ENCODE measurements at regions not wholly inside any gene's neighbourhood (a gene's known extent, or its start where the extent isn't known, plus 50 kb on each side); places are given as distances from the start of the nearest gene placed in this dataset.
A peak's percentile ranks its signal among the peaks of the same experiment; 100 is the strongest.

DNA sequence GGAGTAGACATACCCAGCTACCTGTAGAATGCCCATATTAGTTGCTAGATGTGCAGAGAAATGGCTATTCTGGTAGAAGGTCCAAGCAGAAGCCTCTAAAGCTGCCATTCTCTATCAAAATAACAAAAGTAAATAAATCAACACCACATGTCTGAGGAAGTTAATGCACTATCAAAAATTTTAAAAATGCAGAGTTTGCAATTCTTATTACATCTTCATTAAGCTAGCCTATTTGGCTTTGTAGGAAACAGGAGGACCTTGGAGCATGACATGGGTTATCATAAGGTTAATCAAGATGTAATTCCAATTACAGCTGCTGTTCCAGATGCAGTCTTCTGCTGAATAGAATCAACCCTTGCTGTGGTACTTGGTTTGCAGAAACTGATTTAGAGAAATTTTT, 188.4 kb downstream of the TBX18 start:
- Histone ChIP-seq H3K36me3 (ENCODE audit: control insufficient read depth in 2 of 2, insufficient read depth in 1 of 2, low read length in 2 of 2) (no peaks in the 10 kb centered on the region), H3K4me3 (ENCODE audit: low read depth, low read length) (no peak overlapping the region), H3K27ac (ENCODE audit: extremely low read depth, low read depth, low read length) (no peak overlapping the region), H3K4me1 (ENCODE audit: control insufficient read depth, insufficient read depth, low read length) (no peaks in the 10 kb centered on the region), H3K9me3 (ENCODE audit: control insufficient read depth, insufficient read depth, low read depth, low read length) (no peaks in the 10 kb centered on the region)
- ChIA-PET CTCF (interaction anchor here (1.0 kb wide), 1 partner anchor 147 kb away, joined by 3 read pairs; no protein-coding TSS in a partner anchor), POLR2A (no interaction called here)
- TF ChIP-seq, protein P1, sequence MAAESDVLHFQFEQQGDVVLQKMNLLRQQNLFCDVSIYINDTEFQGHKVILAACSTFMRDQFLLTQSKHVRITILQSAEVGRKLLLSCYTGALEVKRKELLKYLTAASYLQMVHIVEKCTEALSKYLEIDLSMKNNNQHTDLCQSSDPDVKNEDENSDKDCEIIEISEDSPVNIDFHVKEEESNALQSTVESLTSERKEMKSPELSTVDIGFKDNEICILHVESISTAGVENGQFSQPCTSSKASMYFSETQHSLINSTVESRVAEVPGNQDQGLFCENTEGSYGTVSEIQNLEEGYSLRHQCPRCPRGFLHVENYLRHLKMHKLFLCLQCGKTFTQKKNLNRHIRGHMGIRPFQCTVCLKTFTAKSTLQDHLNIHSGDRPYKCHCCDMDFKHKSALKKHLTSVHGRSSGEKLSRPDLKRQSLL (tag by site-specific recombination; IDR thresholded peaks at IDR 0.05) = no peak
- TF ChIP-seq ZNF629 (tag by site-specific recombination; IDR thresholded peaks at IDR 0.05) = no peak
- no peak for TF ChIP-seq KLF8 (tag by site-specific recombination; IDR thresholded peaks at IDR 0.05)
- no peak for TF ChIP-seq ZBTB1 (tag by site-specific recombination; IDR thresholded peaks at IDR 0.05)
- TF ChIP-seq MZF1 (tag by site-specific recombination; IDR thresholded peaks at IDR 0.05; ENCODE audit: borderline replicate concordance) = no peak
- TF ChIP-seq ZNF426 (tag by site-specific recombination; IDR thresholded peaks at IDR 0.05) = no peak
- TF ChIP-seq, protein P2, sequence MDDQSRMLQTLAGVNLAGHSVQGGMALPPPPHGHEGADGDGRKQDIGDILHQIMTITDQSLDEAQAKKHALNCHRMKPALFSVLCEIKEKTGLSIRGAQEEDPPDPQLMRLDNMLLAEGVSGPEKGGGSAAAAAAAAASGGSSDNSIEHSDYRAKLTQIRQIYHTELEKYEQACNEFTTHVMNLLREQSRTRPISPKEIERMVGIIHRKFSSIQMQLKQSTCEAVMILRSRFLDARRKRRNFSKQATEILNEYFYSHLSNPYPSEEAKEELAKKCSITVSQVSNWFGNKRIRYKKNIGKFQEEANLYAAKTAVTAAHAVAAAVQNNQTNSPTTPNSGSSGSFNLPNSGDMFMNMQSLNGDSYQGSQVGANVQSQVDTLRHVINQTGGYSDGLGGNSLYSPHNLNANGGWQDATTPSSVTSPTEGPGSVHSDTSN (CRISPR knock-in tag; IDR thresholded peaks at IDR 0.05) = no peak
- no peak for TF ChIP-seq ZNF560 (tag by site-specific recombination; IDR thresholded peaks at IDR 0.05; ENCODE audit: borderline replicate concordance)
- no peak for TF ChIP-seq ZNF600 (tag by site-specific recombination; IDR thresholded peaks at IDR 0.05)
- TF ChIP-seq ZNF621 (tag by site-specific recombination; IDR thresholded peaks at IDR 0.05) = no peak
- TF ChIP-seq ZNF341 (tag by site-specific recombination; IDR thresholded peaks at IDR 0.05; ENCODE audit: low read depth) = no peak
- no peak for TF ChIP-seq ZNF2 (tag by site-specific recombination; IDR thresholded peaks at IDR 0.05)
- TF ChIP-seq MEIS1 (CRISPR knock-in tag; IDR thresholded peaks at IDR 0.05; ENCODE audit: borderline replicate concordance) = no peak
- no peak for TF ChIP-seq HOXA7 (CRISPR knock-in tag; IDR thresholded peaks at IDR 0.05; ENCODE audit: borderline replicate concordance)
- no peak for TF ChIP-seq ZNF670 (tag by site-specific recombination; IDR thresholded peaks at IDR 0.05; ENCODE audit: low read depth)
- no peak for TF ChIP-seq ZNF157 (tag by site-specific recombination; IDR thresholded peaks at IDR 0.05)
- TF ChIP-seq, protein P3, sequence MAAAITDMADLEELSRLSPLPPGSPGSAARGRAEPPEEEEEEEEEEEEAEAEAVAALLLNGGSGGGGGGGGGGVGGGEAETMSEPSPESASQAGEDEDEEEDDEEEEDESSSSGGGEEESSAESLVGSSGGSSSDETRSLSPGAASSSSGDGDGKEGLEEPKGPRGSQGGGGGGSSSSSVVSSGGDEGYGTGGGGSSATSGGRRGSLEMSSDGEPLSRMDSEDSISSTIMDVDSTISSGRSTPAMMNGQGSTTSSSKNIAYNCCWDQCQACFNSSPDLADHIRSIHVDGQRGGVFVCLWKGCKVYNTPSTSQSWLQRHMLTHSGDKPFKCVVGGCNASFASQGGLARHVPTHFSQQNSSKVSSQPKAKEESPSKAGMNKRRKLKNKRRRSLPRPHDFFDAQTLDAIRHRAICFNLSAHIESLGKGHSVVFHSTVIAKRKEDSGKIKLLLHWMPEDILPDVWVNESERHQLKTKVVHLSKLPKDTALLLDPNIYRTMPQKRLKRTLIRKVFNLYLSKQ (tag by site-specific recombination; IDR thresholded peaks at IDR 0.05; ENCODE audit: borderline replicate concordance) = no peak

DNA sequence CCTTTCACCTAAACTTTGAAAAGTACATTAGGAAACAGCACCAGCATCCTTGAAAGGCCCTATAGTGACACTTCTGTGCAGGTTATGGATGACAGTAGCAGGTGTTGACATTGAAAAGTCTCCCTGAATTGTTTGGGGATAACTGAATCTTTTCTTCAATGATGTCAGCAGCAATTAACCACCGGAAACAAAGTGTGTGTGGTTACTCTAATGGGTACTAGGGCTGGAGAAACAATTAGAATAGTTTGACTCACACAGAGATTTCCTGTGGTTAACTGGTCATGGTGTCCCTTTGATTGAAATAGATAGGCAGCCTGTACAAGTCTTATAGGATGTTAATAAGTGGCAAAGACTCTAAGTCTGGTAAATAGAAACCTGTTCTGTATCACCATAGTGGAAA, 189.1 kb downstream of the TBX18 start:
- no peak overlapping the region for H3K4me3 ChIP-seq (ENCODE audit: low read depth, low read length)
- no peaks in the 10 kb centered on the region for H3K36me3 ChIP-seq (ENCODE audit: control insufficient read depth in 2 of 2, insufficient read depth in 1 of 2, low read length in 2 of 2)
- H3K4me1 ChIP-seq (ENCODE audit: control insufficient read depth, insufficient read depth, low read length) = no peaks in the 10 kb centered on the region
- CTCF ChIA-PET = interaction anchor here (0.6 to 1.0 kb wide), 2 partner anchors 147 to 187 kb away, joined by 3 read pairs; no protein-coding TSS in a partner anchor
- no peaks in the 10 kb centered on the region for H3K9me3 ChIP-seq (ENCODE audit: control insufficient read depth, insufficient read depth, low read depth, low read length)
- H3K27ac ChIP-seq (ENCODE audit: extremely low read depth, low read depth, low read length) = no peak overlapping the region
- POLR2A ChIA-PET = no interaction called here
- TF ChIP-seq, protein P4, sequence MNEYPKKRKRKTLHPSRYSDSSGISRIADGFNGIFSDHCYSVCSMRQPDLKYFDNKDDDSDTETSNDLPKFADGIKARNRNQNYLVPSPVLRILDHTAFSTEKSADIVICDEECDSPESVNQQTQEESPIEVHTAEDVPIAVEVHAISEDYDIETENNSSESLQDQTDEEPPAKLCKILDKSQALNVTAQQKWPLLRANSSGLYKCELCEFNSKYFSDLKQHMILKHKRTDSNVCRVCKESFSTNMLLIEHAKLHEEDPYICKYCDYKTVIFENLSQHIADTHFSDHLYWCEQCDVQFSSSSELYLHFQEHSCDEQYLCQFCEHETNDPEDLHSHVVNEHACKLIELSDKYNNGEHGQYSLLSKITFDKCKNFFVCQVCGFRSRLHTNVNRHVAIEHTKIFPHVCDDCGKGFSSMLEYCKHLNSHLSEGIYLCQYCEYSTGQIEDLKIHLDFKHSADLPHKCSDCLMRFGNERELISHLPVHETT (tag by site-specific recombination; IDR thresholded peaks at IDR 0.05) = peak; percentile 66; the same call in 1 of the 2 replicates
- TF ChIP-seq, protein P5, sequence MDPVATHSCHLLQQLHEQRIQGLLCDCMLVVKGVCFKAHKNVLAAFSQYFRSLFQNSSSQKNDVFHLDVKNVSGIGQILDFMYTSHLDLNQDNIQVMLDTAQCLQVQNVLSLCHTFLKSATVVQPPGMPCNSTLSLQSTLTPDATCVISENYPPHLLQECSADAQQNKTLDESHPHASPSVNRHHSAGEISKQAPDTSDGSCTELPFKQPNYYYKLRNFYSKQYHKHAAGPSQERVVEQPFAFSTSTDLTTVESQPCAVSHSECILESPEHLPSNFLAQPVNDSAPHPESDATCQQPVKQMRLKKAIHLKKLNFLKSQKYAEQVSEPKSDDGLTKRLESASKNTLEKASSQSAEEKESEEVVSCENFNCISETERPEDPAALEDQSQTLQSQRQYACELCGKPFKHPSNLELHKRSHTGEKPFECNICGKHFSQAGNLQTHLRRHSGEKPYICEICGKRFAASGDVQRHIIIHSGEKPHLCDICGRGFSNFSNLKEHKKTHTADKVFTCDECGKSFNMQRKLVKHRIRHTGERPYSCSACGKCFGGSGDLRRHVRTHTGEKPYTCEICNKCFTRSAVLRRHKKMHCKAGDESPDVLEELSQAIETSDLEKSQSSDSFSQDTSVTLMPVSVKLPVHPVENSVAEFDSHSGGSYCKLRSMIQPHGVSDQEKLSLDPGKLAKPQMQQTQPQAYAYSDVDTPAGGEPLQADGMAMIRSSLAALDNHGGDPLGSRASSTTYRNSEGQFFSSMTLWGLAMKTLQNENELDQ (tag by site-specific recombination; IDR thresholded peaks at IDR 0.05; ENCODE audit: low read depth) = no peak
- TF ChIP-seq FEZF1 (tag by site-specific recombination; IDR thresholded peaks at IDR 0.05) (peak; percentile 52), PRDM1 (tag by site-specific recombination; IDR thresholded peaks at IDR 0.05) (no peak), ZNF366 (tag by site-specific recombination; conservative IDR thresholded peaks at IDR 0.05) (peak; percentile 63), ZBTB21 (tag by site-specific recombination; IDR thresholded peaks at IDR 0.05) (peak; percentile 75), ZNF140 (tag by site-specific recombination; IDR thresholded peaks at IDR 0.05) (no peak), ZXDB (tag by site-specific recombination; IDR thresholded peaks at IDR 0.05) (0 out of 2 replicates have a peak, but pooled peaks have one; percentile 16), ZNF184 (tag by site-specific recombination; IDR thresholded peaks at IDR 0.05) (peak; percentile 82; the same call in 1 of the 2 replicates), GLI2 (tag by site-specific recombination; IDR thresholded peaks at IDR 0.05; ENCODE audit: borderline replicate concordance, low read depth) (0 out of 2 replicates have a peak, but pooled peaks have one; percentile 44)
- TF ChIP-seq, protein P6, sequence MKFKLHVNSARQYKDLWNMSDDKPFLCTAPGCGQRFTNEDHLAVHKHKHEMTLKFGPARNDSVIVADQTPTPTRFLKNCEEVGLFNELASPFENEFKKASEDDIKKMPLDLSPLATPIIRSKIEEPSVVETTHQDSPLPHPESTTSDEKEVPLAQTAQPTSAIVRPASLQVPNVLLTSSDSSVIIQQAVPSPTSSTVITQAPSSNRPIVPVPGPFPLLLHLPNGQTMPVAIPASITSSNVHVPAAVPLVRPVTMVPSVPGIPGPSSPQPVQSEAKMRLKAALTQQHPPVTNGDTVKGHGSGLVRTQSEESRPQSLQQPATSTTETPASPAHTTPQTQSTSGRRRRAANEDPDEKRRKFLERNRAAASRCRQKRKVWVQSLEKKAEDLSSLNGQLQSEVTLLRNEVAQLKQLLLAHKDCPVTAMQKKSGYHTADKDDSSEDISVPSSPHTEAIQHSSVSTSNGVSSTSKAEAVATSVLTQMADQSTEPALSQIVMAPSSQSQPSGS (tag by site-specific recombination; IDR thresholded peaks at IDR 0.05; ENCODE audit: low read depth) = no peak

All from HEK293 (cell line).